ENCODE measurements at regions not wholly inside any gene's neighbourhood (a gene's known extent, or its start where the extent isn't known, plus 50 kb on each side); places are given as distances from the start of the nearest gene placed in this dataset.
A peak's percentile ranks its signal among the peaks of the same experiment; 100 is the strongest.
"Not testable (repeated sequence)": the region's sequence is repeated elsewhere in the genome, so short reads cannot be mapped to it uniquely, and the experiment has no call there.

DNA sequence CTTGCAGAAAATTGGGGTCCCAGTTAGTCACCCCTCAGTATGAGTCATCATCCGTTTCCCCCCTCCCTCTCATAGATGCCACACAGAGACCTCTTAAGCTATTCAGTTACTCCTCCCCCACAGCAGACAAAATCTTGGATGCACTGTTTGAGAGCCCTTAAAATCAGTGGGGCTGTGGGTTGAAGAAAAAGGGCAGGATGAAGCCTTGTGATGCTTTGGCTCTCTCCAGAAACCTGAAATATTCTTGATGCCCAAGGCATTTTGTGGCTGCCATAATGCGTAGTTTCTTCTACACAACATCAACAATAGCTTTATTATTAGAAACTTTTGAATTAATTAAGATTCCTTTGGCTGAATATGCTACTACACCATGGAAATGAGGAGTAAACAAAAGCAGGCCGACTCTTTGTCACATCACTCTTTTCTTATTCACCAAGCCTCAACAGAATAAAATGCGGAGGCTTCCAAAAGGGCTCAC, 133.8 kb downstream of the MRPS30 start:
- DNase-seq (ENCODE audit: low read depth in 2 of 2) = no peak

DNA sequence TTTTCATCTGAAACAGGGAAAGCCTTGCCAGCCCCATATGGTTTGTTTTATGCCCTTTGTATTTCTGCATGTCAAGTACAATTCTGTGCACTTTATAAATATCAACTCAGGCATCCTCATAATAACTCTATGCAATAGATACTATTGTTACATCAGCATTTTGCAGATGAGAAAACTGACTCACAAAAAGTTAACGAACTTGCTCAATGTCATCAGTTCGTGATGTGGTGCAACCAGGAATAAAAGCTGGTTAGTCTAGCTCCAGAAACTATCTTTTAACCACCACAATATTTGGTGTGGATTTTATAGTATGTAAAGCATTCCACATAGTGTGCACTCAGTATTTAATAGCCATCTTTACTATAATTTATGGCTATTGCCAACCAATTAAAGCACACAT, 134.9 kb downstream of the MRPS30 start:
- no peak for DNase-seq (ENCODE audit: low read depth in 2 of 2)

DNA sequence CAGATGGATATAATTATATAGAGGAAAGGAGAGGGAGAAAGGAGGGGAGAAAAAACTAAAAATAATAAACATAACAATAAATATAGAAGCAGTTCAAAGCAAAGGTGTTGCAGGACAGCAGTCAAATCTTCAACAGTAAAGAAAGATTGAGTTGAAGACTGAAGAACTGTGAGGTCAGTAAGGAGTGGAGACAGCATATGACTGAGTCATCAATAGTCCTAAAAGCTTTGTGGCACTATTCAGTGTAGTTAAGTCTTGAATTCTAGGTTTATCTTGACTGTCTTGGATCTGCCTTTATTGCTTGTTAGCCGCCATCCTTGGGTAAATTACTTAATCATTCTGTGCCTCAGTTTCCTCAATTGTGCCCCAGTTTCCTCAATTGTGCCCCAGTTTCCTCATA, 137.0 kb downstream of the MRPS30 start:
- DNase-seq (ENCODE audit: low read depth in 2 of 2) = no peak

DNA sequence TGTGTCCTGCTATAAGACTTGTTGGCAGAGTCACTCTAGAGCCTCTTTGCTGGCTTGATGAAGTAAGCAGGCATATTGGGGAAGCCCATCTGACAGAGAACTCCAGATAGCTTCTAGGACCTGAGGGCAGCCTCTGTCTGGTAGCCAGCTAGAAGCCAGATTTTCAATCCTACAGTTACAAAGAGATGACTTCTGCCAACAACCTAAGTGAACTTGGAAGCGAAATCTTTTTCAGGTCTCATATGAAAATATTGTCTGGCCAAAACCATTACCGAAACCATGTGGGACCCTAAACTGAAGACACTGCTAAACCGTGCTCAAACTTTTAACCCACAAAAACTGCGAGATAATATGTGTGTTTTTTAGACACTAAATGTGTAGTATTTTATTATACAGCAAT, 140.9 kb downstream of the MRPS30 start:
- DNase-seq (ENCODE audit: low read depth in 2 of 2) = no peak

DNA sequence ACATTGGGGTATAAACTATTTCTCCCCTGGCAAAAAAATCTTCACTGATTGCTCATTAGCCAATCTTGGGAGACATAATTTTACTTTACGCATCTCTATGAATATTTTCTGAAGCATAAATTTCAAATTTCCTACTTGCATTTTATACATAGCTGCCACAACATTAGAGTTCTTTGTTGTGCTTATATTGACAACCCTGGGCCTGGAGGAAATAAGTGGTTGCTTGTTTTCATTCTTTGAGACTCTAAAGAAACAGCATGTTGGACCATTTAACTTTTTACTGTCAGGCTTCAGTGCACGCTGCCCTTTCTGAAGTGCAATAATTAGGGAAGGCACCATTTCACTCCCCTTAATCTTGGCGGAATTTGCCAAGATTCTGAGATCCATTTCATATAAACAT, 142.6 kb downstream of the MRPS30 start:
- no peak for DNase-seq (ENCODE audit: low read depth in 2 of 2)

DNA sequence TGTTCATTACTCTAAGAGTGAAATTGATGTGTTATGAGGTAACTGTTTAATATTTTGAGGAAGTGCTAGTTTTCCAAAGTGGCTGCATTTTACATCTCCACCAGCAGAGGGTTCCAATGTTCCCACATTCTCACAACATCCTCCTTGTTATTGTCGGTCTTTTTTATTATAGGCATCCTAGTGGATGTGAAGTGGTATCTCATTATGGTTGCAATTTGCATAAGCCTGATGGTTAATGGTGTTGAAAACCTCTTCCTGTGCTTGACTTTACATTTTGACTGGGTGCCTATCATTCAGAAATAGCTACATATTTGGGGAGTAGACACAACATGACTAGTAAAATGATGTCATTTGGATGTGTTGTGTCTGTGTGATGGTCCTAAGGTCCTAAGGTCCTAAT, 143.6 kb downstream of the MRPS30 start:
- peak; percentile 36 to 48 for DNase-seq (ENCODE audit: low read depth in 2 of 2)

DNA sequence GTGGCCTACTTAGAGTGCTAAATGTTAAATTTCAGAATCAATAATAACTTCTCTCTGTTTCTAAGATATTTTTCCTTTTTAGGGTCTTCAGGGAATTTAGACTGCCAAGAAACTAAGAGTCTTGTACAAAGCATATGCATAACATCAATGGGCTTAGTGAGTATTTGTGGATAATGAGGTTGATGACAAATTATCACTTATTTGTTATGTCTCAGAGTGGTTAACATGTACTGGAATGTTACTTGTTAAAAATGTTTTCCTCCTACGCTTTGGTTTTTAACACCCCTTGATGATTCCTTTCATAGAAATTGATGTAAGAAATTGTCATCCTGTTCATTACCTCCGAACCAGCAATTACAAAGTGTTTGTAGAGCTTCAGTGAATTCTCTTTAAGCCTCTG, 144.3 kb downstream of the MRPS30 start:
- DNase-seq (ENCODE audit: low read depth in 2 of 2) = no peak

DNA sequence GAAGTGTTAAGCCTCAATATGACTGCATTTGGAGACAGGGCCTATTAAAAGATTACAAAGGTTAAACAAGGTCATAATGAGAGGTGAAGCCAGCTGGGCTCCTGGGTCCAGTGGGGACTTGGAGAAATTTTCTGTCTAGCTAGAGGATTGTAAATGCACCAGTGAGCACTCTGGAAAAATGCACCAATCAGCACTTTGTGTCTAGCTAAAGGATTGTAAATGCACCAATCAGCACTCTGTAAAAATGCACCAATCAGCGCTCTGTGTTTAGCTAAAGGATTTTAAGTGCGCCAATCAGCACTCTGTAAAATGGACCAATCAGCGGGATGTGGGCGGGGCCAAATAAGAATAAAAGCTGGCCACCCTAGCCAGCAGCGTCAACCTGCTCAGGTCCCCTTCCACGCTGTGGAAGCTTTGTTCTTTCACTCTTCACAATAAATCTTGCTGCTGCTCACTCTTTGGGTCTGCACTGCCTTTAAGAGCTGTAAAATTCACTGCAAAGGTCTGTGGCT, 150.3 kb downstream of the MRPS30 start:
- DNase-seq (ENCODE audit: low read depth in 2 of 2) = not testable (repeated sequence)

DNA sequence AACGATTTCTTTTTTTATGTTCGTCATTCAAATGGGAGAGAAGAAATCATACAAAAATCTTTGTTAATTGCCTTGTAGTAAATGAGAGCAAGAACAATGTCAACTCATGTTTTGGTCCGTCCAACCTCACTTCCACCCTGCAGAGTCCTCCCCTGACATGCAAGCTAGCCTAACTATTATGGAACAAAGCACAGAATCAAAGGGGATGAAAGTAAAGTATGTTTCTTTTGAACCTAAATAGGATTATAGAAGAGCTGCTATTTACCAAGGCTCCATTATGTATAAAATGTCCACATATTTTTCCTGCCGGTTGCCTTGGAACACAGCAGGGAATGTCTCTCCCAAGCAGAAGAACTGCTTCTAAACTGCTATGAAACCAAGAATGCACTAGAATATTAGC, 161.1 kb downstream of the MRPS30 start:
- no peak for DNase-seq (ENCODE audit: low read depth in 2 of 2)

DNA sequence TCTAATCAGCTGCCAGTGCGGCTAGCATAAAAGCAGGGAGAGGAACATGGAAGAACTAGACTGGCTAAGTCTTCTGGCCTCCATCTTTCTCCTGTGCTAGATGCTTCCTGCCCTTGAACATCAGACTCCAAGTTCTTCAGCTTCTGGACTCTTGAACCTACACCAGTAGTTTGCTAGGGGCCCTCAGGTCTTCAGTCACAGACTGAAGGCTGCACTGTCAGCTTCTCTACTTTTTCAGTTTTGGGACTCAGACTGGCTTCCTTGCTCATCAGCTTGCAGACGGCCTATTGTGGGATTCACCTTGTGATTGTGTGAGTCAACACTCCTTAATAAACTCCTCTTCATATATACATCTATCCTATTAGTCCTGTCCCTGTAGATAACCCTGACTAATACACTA, 162.2 kb downstream of the MRPS30 start:
- DNase-seq (ENCODE audit: low read depth in 2 of 2) = not testable (repeated sequence)

DNA sequence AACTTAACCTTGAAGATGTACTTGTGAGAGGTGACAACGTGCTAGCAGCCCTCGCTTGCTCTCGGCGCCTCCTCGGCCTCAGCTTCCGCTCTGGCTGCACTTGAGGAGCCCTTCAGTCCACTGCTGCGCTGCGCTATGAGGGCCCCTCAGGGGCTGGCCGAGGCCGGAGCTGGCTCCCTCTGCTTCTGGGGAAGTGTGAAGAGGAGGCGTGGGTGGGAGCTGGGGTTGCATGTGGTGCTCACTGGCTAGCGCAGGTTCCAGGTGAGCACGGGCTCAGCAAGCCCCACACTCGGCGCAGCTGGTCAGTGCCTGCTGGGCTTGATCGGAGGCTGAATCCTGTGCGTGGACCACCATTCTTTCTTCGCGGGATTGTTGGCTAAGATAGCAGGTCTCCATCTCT, 166.1 kb downstream of the MRPS30 start:
- no peak for DNase-seq (ENCODE audit: low read depth in 2 of 2)

DNA sequence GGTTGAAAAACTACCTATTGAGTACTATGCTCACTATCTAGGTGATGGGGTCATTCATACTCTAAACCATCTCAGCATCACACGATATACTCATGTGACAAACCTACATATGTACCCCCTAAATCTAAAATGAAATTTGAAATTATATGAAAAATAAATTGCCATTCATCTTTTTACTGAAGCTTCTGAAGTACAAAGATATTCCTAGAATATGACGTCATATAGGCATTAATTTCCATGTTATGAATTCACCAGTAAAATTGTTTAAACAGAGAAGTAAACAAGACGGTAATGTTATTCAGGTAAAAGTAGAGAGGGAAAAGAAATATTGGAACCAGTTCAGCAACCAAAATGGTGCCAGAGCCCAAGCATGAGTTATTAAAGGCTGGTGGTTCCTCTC, 173.0 kb downstream of the MRPS30 start:
- DNase-seq (ENCODE audit: low read depth in 2 of 2) = no peak

DNA sequence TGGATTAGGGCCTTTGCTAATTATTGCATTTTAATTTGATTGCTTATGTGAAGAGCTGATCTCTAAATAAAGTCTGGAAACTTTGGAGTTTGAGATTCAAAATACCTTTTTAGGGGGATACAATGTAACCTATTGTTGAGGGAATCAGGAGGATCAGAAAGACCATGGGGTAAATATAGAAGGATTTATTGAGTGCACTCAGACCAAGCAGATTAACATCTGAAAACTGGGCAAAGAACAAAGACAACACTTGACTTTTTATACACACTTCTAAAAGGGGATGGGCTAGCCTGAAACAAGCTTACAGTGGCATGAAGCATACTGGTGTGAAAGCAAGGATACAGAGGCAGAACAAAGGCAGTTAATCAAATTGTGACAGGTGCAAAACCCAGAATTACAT, 174.3 kb downstream of the MRPS30 start:
- peak; percentile 1 for DNase-seq (ENCODE audit: low read depth in 2 of 2)

DNA sequence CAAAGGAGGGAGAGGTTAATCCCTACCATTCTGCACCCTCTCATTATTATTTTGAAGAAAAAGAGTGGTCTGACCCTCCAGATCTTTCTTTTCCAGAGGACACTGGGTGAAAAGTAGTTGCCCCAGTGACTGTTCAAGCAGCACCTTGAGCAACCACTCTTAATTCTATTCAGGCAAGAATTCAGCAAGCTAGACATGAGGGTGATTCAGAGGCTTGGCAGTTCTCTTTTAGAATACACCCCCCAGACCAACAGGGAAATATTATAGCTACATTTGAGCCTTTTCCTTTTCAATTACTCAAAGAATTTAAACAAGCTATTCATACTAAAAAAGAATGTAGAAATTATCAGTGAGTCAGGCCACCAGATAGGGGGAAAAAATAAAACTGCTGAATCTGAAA, 178.3 kb downstream of the MRPS30 start:
- DNase-seq (ENCODE audit: low read depth in 2 of 2) = no peak

DNA sequence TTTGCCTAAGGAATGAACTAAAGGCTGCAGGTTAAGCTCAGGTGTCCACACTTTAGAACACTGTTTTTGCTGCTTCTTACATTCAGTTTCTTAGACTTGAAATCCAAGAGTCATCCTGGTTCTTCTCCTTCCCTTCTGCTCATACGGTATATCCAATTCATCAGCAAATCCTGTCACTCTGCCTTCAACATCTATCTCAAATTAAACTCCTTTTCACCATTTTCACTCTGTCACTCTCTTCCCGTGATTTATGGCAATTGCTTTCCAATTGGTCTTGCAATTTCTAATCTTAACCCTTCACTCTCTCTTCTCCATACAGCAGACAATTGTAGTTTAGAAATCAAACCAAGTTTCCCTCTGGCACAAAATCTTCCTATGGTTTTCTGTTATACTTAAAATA, 182.9 kb downstream of the MRPS30 start:
- DNase-seq (ENCODE audit: low read depth in 2 of 2) = no peak

DNA sequence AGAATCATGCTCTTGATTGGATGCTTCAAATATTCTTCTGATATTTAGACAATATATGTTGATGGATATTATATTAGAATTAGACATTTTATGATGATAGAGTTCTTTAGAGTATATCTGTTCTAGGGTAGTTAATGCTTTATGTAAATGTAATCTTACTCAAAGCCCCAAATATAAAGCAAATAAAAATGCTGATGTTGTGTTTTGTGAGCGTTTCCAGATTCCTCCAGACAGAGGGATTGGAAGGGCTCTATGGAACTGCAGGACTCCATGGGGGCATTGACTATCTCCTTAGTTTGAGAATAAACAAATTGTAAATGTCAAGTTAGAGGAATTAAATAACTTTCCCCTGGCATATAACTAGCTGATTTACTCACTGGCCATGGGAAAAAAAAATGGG, 184.5 kb downstream of the MRPS30 start:
- no peak for DNase-seq (ENCODE audit: low read depth in 2 of 2)

DNA sequence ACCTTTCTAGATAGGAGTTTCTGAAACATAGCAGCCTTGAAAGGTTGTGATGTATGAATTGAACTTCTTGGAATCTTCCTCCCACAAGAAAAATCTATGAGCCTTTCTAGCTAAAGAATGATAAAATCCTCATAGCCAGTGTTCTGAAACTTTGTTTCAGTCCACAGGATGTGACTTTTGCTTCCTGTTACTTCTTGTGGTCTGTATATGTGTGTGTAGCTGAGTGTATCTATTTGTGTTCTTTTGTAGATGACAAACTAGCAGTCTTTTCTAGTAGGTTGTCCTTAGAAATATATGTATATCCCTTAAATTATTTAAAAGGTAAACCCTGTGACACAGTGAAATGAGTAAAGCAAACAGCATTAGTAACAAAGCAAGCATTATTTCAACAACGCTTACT, 188.8 kb downstream of the MRPS30 start:
- no peak for DNase-seq (ENCODE audit: low read depth in 2 of 2)

DNA sequence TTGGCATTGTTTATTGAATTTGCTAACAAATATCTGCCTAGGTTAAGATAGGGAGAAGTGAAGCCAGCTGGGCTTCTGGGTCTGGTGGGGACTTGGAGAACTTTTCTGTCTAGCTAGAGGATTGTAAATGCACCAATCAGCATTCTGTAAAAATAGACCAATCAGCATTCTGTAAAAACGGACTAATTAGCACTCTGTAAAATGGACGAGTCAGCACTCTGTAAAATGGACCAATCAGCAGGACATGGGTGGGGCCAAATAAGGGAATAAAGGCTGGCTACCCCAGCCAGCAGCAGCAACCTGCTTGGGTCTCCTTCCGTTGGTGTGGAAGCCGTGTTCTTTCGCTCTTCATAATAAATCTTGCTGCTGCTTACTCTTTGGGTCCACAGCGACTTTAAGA, 198.4 kb downstream of the MRPS30 start:
- not testable (repeated sequence) for DNase-seq (ENCODE audit: low read depth in 2 of 2)

DNA sequence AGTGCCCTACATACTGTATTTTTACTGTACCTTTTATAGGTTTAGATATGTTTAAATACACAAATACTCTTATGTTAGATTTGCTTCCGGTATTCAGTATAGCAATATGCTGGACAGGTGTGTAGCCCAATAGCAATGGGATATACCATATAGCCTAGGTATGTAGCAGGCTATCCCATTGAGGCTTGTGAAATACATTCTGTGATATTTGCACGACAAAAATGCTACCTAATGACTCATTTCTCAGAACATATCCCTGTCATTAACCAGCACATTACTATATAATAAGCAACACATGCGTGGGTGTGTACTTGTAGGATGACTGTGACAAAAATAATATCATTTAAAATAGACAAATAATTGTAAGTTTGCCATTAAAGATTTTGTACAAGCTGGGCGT, 208.8 kb downstream of the MRPS30 start:
- DNase-seq (ENCODE audit: low read depth in 2 of 2) = no peak

DNA sequence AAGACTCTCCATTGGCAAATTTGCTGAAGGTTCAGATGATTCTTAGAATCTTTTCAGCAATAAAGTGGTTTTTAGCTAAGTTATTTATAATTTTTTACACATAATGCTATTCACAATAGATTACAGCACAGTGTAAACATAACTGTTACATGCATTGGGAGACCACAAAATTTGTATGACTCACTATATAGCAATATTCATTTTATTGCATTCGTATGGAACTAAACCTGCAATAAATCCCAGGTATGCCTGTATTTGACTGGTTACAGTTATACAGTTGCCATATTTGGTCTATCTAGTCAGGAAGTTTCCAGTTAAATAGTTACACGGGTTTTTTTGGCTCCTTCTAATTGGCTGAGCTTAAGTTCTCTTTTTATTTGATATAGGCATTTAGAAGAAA, 220.8 kb downstream of the MRPS30 start:
- no peak for DNase-seq (ENCODE audit: low read depth in 2 of 2)

DNA sequence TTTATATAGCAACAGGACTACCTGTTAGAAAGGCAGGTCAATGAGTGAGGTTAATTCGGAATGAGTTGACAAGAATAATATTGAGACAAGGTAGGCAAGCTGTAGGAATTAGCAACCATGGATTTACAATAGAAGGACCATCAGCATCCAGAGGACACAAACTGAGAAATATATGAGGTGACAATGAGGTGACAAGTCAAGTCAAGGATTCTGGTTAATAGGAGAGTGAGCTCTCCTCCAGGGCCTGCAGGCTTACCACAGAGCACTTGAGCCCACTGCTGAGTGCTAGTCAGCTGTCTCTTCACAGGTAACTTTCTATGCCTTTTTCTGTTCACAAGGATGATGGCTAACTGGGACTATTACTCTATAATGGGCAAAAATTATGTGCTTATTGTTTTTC, 227.2 kb downstream of the MRPS30 start:
- no peak for DNase-seq (ENCODE audit: low read depth in 2 of 2)

DNA sequence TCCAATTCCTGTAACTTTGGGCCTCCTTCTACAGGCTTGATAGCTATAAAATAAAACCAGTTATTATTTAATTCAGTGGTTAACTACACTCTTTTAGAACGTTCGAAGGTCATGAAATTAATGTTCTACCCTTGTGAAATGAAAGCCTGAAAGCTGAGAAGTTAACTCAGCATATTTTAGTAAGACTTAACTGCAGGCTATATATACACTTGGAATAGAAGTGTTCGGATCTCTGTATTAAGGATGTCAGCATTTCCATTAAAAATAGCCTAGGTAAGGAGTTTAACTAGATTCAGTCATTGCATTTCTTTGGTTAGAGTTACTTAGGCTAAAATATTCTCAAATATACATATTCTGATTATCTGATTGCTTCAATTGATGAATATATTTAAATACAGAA, 229.2 kb downstream of the MRPS30 start:
- no peak for DNase-seq (ENCODE audit: low read depth in 2 of 2)

DNA sequence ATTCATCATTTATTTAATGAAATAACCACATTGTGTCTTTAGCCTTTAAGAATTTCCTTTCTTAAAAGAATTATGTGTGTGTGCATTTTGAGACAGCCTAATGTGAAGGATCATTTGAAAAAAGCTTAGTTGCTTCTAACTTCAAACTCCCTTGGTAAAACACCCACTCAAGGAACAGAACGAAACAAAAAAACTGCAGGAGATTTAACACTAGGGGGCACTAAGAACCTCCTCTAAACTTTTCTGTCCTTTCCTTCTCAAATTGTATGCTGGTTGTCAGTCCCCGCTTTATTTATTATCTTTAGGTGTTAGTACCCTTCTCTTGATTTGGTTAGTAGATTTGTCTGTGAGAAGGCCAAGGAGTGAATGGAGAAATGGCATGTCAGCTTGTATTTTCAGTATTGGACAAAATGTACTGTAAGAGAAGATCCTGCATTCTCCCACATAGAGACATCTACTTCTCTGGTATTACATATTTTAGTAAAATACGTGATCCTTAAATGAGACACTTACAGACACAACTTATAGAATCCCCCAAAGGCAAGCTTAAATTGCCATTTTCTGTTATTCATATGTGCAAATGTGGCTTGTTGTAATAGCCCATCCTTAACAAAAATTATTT, 229.7 kb downstream of the MRPS30 start:
- DNase-seq (ENCODE audit: low read depth in 2 of 2) = peak; percentile 25 to 39

DNA sequence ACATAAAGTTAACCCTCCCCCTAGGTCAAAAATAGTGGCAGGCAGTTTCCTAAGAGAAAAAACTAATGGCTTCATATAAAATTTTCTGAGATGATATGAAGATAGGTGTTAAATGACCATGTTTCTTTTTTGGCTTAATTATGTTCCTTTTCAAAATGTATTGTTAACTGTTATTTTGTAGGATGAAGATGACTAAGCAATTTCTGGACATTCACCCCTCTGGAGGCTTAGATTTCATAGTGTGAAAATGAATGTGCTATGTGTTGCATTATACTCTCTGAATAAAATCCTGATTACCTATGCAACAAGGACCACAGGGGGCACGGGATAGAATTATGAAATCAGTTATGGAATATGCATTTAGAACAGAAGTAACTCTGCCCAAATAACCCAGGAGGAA, 233.5 kb downstream of the MRPS30 start:
- DNase-seq (ENCODE audit: low read depth in 2 of 2) = no peak
